Fibroblast of villous mesenchyme (primary cell): ENCODE measurements at regions not wholly inside any gene's neighbourhood (a gene's known extent, or its start where the extent isn't known, plus 50 kb on each side); places are given as distances from the start of the nearest gene placed in this dataset.

Experiments
- DNase-seq: peaks from one replicate; pipeline ENCODE4 v3.0.0-alpha.2; 2010; ENCODE audit warnings: low read depth
- H3K4me3 ChIP-seq: 2 replicates; pipeline ENCODE4 v1.5.1; 2011; ENCODE audit warnings: low read depth, mild to moderate bottlenecking, low read length
- CTCF ChIP-seq: IDR thresholded peaks from 2 replicates; pipeline ENCODE4 v1.5.1; 2012; ENCODE audit warnings: low read depth, mild to moderate bottlenecking, low read length; ENCODE audit not compliant: insufficient read depth

GRCh38 chr16:73553941-73554660, 506.2 kb upstream of the ZFHX3 start:
- DNase-seq: no peak
- TF ChIP-seq CTCF: no peak

DNA sequence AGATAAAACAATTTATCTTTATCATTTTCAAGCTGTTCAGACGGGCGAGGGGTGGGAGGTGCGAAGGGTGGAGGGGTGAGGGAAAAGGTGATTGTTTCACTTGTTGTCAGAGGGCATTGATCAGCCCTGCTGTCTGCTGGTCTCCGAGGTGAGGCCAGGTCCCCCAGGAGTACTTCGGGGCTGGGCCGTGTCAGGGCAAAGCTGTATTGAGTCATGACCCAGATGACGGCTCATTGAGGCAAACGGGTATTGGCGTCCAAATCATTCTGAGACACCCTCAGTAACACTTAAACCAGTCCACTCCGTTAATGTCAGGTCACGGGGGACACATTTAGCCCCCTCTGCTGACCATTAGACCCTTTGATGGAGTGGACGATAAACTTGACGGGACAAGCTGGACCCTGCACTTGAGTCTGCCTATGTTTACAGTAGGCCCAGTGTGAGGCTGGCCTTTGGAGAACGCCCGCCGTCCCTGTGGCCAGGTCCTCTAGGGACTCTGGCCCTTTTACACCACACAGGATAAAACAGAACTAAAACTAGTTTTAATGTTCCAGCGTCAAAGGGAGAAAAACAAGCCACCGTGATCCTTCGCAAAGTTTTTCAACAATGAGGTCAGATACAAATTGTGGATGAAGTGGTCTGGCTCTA, 502.2 kb upstream of the ZFHX3 start:
- no peak overlapping the region for H3K4me3 ChIP-seq
- DNase-seq: no peak
- TF ChIP-seq CTCF: no peak

More at GRCh38 chr16:73553941-73554660, 506.2 kb upstream of the ZFHX3 start:
- H3K4me3 ChIP-seq: no peak overlapping the region

- H3K4me3 ChIP-seq: no peak overlapping the region
- no peak for DNase-seq
Measured at GRCh38 chr16:73547552-73548403, 499.9 kb upstream of the ZFHX3 start.

GRCh38 chr16:73546341-73546845, 498.5 kb upstream of the ZFHX3 start:
- DNase-seq: no peak
- TF ChIP-seq CTCF: no peak
- no peak overlapping the region for H3K4me3 ChIP-seq

More at GRCh38 chr16:73547552-73548403, 499.9 kb upstream of the ZFHX3 start:
- TF ChIP-seq CTCF: no peak

- H3K4me3 ChIP-seq: no peak overlapping the region
- no peak for DNase-seq
- no peak for TF ChIP-seq CTCF
Measured at GRCh38 chr16:73545755-73546154, 497.8 kb upstream of the ZFHX3 start.

DNA sequence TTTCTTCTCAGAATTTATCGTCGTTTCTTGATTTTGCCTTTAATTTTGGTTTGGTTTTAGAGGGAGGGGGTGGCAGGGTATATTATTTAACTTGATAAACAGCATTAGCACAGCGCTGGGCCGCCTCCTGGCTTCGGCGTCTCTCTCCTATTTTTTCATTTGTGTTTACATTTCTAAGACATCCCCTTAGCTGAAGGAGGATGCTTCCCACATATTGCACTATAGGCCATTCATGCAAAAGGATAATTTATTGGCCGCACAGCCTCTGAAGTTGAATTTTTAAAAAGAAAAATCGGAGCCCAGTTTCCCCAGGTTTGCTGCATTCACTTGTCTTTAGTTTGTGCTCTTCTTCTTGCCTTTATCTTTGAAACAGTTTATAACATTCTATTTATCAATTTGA, 497.4 kb upstream of the ZFHX3 start:
- no peak overlapping the region for H3K4me3 ChIP-seq
- DNase-seq: no peak
- no peak for TF ChIP-seq CTCF
